GM12873 (cell line): ENCODE measurements at regions not wholly inside any gene's neighbourhood (a gene's known extent, or its start where the extent isn't known, plus 50 kb on each side); places are given as distances from the start of the nearest gene placed in this dataset.

Experiments used
- CTCF ChIP-seq: IDR thresholded peaks from 2 replicates; pipeline ENCODE4 v1.5.1; 2012; ENCODE audit warnings: low read depth, mild to moderate bottlenecking, moderate library complexity, low read length, control low read depth; ENCODE audit not compliant: insufficient read depth; ENCODE audit errors: missing control alignments

- TF ChIP-seq CTCF = no peak
Observed at GRCh38 chr4:159719531-159719930, 616.7 kb downstream of the RAPGEF2 start.

- TF ChIP-seq CTCF = no peak
Observed at GRCh38 chr4:159722052-159722451, 619.2 kb downstream of the RAPGEF2 start.

GRCh38 chr4:159722918-159723317, 620.0 kb downstream of the RAPGEF2 start:
- no peak for TF ChIP-seq CTCF

GRCh38 chr4:159723341-159724048, 620.6 kb downstream of the RAPGEF2 start:
- no peak for TF ChIP-seq CTCF

- no peak for TF ChIP-seq CTCF
Observed at GRCh38 chr4:159725571-159725970, 622.7 kb downstream of the RAPGEF2 start.

- TF ChIP-seq CTCF = no peak
Observed at GRCh38 chr4:159735281-159736207, 632.7 kb downstream of the RAPGEF2 start.

- no peak for TF ChIP-seq CTCF
Observed at GRCh38 chr4:159736411-159736810, 633.5 kb downstream of the RAPGEF2 start.
